NCI-H2029 (cell line): ENCODE measurements at regions not wholly inside any gene's neighbourhood (a gene's known extent, or its start where the extent isn't known, plus 50 kb on each side); places are given as distances from the start of the nearest gene placed in this dataset.

ENCODE experiments used
- DNase-seq: peaks from one replicate; lab custom pipeline; 2025; lab: John Stamatoyannopoulos, UW

DNA sequence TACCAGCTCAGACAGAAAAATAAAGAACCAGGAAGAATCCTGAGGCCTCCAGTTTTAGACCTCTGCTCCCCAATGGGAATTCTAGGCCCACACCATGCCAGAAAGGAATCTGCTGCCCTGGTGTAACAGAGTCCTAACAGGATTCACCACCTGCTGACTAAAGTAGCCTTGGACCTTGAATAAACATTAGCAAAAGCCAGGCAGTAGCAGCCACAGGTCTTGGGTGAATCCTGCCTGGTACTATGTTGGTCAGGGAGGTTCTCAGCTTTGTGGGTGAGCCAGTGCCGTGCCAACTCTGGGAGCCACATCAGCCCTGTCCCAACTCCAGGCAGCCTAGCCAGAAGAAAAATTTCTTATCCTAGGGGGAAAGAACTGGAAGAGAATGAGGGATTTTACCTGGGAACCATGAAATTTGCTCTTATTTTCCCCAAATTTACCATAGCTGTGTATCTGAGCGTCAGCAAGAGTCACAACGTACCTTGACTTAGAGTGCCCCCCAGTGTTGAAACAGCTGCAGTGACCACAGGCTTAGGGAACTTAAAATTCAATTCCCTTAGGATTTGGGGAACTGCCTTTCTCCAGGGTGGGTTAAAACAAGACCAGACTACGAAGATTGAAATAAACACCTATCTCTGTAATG, 1895.6 kb upstream of the PRR20A start:
- DNase-seq, result no peak

DNA sequence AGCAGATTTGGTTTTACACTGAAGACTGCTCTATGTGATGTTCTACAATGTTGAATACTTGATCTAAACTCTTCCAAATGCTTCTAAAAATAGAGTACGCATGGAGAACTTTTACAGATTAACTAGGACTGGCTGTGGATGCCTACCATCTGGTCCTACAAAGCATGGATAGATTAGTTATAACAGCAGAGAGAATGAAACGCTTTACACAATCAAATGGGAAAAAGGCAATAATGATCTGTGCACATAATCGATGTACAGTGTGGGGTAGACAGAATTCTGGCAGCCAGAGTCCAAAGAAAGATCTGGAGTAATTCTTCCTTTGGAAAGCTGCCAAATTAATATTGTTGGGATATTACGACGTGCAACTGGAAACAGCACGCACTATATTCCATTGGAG, 1885.5 kb upstream of the PRR20A start:
- no peak for DNase-seq

DNA sequence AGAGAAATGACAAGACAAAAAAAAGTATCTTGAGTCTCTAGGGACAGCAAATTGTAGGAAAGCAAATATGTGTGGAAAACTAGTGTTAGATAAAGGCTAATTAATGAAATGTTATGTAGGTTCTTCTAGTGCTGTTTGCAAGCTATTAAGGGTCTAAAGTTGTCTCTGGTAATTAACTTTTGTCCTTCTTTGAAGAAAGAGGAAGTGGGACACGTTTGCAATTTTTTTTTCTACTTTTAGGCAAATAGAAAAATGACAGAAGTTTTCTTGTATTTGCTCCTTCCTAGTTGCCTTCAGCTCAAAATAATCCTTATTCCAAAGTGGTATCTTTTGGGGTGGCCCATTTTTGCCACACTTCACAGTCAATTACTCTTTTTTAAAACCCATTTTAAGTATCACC, 1877.7 kb upstream of the PRR20A start:
- DNase-seq, result no peak

DNA sequence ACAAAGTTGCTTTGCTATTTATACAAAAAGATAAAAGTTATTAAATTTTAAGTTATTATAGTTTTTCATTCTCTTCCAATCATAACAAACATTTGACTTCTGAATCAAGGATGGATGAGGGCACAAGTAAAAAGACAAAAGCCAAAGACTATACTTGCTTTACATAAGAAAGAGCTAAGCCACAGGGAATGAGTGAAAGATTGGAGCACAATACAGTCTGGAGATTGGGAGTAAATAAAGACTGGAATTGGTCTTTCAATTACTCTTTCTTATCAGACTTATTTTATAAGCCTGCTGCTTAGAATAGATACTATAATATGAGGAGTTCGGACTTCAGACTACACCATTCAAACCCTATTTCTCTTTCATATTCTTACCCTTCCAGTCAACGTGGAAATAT, 1874.1 kb upstream of the PRR20A start:
- DNase-seq, result no peak

DNA sequence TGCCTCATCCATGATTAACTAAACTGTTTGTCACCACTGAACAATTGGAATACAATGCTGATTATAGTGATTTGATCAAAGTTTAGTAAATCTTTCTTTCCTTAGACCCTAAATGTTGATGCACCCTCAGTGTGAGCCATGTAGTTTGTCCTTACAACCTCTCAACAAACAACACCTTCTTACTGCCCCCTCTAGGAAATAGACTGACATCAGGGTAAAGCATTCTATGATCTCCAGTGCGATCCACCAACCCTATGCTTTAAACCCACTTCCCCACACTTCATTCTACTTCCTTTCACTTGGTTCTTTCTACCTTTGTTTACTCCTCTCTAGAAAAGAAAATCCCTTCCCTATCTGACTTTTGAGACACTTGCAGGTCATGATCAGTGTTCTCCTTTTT, 1842.5 kb upstream of the PRR20A start:
- no peak for DNase-seq

DNA sequence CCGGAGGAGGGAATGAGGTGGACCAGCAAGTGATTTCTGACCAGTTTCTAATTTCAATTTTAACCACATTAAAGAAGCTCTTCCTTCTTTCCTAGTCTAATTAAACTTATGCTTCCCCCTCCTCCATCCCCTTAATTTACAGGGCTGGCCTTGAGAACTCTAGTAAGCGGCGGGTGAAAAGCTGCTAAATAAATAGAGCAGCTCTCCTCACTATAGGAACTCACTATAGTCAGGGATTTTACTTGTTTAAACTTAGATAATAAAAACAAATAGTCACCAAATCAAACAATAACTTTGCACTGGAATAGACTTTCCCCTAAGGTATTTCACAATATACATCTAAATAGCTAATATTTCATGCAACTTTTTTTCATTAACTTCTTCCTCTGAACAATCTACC, 1838.2 kb upstream of the PRR20A start:
- DNase-seq, result no peak

DNA sequence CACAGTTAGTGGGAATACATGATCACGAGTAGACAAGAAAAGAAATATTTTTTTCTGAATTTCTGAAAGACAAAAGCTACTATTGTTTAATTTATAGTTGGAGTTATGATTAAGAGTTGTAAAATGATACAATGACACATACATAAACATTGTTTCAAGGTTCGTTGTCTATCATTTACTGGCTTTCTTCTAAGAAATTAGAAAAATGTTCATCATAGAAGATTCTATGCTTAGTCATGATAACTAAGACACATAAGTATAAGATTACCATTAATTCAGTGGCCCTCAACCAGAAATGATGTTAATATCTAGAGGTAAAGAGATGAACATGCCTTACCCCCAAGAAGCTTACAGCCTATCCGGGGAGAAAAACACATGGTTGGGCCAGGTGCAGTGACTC, 1832.8 kb upstream of the PRR20A start:
- DNase-seq, result no peak

DNA sequence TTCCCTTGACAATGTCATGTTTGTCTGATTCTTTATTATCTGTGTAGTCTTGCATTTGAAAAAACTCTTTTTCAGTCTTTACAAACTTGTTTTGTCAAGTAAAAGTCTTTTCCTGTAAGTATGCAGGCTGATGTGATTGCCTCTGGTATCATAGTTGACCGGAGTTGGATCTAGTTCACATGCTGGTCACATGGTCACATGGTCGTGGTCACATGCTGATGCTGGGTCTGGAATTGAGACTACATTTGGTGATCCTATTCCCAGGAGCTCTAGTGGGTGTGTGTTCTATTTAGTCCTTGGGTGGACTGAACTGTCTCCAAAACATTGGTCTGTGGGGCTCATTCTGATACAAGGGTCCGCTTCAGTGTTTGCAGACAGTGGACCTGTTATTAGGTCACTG, 1798.8 kb upstream of the PRR20A start:
- no peak for DNase-seq

DNA sequence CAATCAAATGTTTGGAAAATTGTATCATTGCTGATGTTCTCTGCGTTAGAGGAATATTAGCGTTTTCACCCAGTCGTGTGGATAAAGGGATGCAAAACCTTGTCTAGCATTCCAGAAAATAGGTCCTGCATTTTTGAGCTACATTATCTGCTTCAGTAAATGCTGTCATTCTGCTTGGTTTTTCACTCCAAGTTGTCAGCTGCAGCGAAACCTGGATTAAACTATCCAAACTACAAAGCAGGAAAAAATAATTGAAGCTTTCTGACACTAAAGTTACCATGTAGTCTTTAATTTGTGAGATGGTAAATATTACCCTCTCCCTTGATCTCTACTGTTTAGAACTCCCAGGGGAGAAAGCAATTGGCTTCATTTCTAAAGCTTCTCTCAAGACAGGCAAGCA, 1795.5 kb upstream of the PRR20A start:
- DNase-seq, result no peak

DNA sequence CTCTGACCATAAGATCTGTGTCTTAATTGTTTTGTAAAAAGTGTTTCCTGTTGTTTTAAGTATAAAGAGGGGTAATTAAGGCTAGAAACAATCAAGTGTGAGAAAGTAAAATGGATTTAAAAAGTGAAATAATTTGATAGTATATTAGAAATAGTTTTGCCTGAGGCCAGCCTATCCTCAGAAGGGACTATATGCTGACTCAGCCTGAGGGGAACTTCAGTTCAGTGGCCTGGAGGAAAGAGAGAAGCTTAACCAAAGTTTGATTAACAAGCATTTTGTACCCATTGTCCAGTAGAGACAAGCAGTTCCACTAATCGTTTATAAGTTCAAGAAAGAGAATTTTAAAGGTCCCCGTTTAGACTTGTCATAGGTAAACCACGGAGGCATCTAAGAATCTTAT, 1793.2 kb upstream of the PRR20A start:
- no peak for DNase-seq

DNA sequence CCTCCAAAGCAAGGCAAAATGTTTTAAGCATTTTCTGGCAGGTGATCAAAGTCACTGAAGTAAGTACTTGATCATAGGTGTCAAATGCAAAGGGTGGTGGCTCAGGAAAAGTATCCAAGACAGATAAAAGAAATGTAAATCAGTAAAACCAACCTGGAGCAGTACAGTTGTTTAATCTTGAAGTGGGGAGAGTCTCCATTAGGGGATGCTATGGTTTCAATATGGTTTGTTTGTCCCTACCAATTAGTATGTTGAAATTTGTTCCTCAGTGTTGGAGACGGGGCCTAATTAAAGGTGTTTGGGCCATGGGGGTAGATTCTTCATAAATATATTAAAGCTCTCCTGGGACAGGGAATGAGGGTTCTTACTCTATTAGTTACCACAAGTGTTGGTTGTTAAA, 1781.7 kb upstream of the PRR20A start:
- no peak for DNase-seq

DNA sequence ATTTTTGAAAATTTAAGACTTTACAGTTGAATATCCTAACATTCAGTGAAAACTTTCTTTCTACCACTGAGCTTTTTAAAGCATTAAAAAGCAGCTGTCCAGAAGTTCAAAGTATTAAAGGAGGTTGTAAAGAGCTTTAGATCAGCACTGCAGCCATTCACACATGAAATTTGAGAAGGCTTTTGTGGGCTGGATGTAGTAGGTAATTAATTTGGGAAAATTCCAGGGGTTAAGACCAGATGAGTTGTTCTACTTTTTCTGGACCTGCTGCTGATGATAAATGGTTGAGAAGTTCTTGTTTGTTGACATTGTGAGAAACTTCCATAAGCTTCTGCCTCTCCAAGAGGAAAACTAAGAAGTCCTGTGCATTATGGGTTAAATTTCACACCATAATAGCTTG, 1779.6 kb upstream of the PRR20A start:
- DNase-seq, result no peak

DNA sequence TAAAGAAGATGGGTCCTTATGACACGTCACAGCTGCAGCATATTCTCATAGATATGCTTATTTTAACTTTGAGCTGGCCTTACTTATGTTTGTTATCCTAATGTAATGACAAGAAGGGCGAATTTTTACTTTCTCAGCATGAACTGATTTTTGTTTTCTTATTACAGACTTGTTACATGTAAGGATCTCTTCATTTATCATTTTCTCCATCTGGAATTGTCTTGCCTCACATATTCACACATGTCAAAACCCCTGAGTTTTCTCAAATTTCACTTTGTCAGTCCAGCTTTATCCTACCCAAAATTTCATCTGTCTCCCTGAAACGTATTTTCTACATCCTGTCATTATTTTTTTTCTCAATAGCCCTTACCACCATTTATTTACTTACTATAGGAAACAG, 1774.0 kb upstream of the PRR20A start:
- DNase-seq, result no peak

DNA sequence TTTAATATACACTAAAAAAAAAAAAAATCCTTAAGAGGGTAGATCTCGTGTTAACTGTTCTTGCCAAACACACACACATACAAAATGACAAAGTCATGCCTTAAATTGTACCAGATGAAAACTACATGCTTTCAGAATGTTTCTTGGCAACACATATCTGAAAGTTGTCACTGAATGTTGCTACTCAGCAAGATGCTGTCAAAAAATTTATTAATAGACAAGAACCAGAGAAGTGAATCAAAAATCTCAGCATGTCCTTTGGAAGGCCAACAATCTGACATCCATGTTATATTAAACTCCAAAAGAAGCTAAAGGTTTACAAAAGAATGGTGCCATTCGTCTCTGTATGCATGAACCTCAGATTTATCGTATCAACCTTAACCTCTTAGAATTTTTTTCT, 1746.2 kb upstream of the PRR20A start:
- DNase-seq, result no peak

DNA sequence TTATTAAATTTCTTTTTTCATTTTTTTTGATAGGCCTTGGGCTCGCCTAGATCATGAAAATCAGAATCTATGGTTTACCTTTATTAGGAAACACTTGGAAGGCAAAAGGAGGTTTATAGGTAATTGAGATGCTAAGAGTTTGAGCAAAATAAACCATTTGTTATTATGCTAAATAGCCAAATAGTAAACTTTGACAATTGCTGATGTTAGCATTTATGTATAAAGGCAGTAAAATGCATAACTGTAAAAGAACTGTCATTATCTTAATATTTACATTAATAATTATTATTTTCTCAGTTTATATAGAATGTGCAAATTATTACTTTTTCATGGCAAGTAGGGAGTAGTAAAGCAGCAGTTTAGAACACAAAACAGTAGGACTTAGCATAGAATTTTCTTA, 1737.8 kb upstream of the PRR20A start:
- no peak for DNase-seq

DNA sequence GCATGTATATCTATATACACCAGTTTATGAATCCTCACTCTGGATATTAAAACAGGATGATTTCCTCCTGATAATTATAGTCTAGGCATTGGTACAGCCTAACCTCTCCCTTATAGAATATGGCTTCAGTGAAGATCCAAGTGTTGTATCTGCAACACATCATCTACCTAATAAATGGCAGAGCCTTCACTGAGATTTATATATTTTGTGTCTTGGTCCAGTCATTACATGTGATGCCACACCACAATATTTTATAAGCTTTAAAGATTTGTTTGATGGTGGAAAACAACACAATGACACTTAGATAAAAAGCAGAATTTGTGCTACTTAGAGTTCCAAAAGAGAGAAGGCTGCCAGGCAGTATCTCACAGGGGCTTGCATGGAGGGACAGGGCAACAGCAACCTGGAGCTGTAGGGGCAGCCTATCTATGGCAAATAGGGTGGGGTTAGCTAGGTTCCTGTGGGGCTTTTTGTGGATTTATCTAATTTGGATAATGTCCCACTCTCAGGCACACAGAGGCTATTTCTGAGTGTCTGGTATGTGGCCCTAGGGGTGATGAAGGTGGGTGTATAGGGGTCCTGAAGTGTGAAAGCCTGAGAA, 1736.7 kb upstream of the PRR20A start:
- DNase-seq, result no peak

DNA sequence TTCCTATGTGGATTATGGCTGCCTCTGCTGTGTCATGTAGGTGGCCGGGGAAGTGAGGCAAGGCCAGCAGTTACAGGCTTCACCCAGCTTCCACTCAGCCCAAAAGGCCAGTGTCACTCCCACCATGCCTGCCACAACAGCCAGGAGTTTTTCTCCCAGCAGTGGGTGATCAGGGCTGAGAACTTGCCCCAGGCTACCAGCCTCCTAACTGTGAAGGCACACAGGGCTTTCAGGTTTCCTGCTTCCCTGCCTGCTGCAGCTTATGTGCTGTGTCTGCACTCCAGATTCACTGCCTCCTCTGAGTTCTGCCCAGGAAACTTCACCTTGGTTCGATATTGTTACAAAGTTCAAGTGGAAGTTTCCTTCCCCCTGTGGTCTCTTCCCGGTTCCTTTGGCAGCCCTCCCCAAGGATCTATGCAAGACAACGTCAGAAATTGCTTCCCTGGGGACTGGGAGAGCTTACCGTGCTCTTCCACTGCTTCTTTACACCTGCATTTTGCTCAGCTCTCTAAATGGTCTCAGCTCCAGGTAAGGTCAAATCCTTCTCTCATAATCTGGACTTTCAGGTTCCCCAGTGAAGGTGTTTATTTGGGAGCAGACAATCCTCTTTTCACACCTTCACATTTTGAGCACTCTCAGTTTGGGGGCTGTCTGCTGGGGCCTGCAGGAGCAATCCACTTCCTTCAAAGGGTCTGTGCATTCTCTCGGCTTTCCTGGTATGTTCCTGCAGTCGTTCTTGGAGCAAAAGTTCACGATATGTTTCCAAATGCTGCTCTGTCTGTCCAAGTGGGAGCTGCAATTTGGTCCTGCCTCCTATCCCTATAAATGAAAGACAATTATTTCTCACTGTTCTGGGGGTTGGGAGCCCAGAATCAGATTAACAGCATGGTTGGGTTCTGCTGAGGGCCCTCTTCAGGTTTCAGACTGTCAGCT, 1730.1 kb upstream of the PRR20A start:
- no peak for DNase-seq

DNA sequence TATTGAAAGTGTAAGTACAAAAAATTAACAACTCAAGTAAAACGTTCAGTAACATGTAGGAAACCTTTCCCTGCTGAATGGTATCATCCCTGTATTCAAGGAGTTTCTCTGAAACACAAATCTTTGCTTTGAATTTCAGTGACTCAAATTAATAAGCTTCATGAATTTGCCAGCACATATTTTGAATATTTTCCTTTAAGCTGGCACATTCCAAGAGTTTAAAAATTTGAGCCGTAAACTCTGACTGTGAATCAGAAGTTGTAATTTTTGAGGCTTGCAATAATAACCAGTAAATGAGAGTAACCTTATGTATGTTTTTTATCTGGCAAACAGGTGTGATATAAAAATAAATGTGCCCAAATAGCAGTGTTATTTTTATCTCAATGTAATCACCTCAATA, 1722.6 kb upstream of the PRR20A start:
- DNase-seq, result no peak

DNA sequence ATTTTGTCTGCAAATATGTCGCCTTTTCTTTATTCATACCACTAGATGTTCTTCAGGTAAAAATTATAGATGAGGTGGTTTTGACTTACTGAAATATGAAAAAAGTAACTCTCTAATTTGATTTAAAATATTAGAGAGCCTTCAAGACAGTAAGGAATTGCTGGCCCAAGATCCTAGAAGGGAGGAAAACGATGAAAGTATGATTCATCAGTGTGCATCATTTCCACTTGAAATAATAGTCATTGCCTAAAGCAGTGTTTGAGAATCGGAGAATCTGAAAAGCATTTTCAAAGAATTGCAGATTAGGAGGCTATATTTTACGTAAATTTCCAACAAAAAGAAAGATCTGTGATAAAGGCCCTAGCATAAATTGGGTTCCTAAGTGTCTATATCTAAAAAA, 1707.9 kb upstream of the PRR20A start:
- no peak for DNase-seq

DNA sequence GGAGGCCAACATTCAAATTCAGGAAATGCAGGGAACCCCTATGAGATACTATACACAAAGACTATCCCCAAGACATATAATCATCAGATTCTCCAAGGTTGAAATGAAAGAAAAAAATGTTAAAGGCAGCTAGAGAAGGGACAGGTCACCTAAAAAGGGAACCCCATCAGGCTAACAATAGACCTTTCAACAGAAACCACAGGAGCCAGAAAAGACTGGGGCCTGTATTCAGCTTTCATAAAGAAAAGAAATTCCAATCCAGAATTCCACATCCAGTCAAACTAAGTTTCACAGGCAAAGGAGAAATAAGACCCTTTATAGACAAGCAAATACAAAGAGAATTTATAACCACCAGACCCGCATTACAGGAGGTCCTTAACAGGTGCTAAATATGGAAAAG, 1703.6 kb upstream of the PRR20A start:
- DNase-seq, result no peak

DNA sequence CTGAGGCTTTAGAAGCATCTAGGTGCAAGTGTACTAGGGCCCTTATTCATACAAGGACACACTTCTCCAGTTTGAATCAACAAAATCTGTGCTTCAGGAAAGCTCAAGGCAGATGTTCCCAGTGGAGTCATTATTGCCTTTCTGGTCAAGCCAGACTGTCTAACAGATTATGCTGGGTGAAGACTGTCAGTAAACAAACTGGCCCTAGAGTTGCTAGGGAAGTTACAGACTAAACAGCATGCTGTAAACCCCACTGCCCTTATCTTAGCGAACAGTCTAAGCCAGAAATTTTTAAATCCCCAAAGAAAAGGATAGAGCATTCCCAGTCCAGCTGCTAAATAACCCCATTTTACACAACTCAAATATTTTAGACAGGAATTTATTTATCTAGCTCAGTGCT, 1701.3 kb upstream of the PRR20A start:
- DNase-seq, result no peak

DNA sequence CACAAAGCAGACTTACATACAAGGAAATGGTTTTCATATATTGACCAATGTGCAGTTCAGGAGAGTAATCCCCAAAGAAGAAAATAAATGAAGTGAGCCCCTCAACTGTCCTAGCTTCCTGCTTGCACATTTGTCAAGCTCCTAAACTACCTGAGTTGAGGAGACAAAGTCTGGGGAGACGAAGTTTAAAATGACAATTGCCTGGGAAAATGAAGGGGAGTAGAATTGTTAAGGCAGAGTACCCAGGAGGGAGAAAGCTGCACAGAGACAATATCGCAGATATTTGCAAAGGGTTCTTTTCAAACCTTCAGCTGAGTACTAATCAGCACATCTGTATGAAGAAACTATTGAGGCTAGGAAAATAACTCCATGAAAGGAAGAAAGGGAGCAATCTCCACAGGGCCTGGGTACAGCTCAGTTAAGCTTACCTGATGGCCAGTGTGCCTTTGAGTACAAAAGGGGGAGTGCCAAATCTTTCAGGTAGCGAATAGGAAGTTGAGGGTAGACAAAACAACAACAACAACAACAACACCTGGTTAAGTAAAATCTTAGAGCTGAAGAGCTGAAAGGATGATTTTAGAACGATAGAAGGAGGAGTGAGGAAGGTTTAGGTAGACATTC, 1700.1 kb upstream of the PRR20A start:
- no peak for DNase-seq

DNA sequence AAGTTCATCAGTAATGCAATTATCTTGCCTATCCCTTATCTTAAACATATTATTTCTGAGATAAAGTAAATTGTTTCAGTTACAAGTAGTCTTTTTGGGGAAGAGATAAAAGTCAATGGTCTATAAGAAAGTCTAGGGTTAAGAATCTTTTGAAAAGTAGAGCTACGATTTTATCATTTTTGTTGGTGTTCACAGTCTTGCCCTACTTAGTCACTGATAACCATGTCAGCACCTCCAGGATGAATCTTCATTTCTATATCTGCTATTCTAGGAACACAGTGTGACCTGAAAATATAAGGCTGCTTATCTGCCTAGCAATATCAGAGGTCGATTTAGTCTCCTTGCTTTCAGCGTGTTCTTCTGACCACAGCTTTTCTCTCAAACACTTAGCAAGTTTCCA, 1676.5 kb upstream of the PRR20A start:
- no peak for DNase-seq
